ENCODE measurements at regions not wholly inside any gene's neighbourhood (a gene's known extent, or its start where the extent isn't known, plus 50 kb on each side); places are given as distances from the start of the nearest gene placed in this dataset.

GRCh38 chr14:29054119-29054518 is 287.5 kb downstream of the FOXG1 start:
- TF ChIP-seq POLR2A (IDR thresholded peaks at IDR 0.05; ENCODE audit: low read length), result no peak
- no peak for TF ChIP-seq GATA1 (IDR thresholded peaks at IDR 0.05; ENCODE audit: low read depth, low read length)
